Ovary (tissue), 7 donors: ENCODE measurements at regions not wholly inside any gene's neighbourhood (a gene's known extent, or its start where the extent isn't known, plus 50 kb on each side); places are given as distances from the start of the nearest gene placed in this dataset.
"Not testable (repeated sequence)": the region's sequence is repeated elsewhere in the genome, so short reads cannot be mapped to it uniquely, and the experiment has no call there.

Source experiments
- DNase-seq, 5 donors: peaks; one replicate each; pipeline ENCODE4 v3.0.0-alpha.2; 2019 to 2020
- H3K27ac ChIP-seq, 2 donors: fragments of 200-600 bp; one replicate each; pipeline versions ENCODE4 v1.5.1 to v1.8.0; 2019 to 2022
- H3K27me3 ChIP-seq: fragments of 200-600 bp; one replicate; pipeline ENCODE4 v1.8.0; 2022
- H3K36me3 ChIP-seq: fragments of 200-600 bp; sonication (generic); one replicate; pipeline ENCODE4 v1.5.1; 2019
- H3K4me1 ChIP-seq: one replicate; pipeline ENCODE4 v1.8.1; 2013; ENCODE audit warnings: mild to moderate bottlenecking, moderate library complexity; ENCODE audit not compliant: insufficient read depth
- H3K4me3 ChIP-seq: fragments of 200-600 bp; sonication (generic); one replicate; pipeline ENCODE4 v1.5.1; 2017
- H3K9me3 ChIP-seq, 2 donors: fragments of 200-600 bp in 1 of 2; sonication (generic) in 1 of 2; one replicate each; pipeline versions ENCODE4 v1.5.1 to v1.8.1; 2013 to 2019; ENCODE audit warnings: mild to moderate bottlenecking in 1 of 2, moderate library complexity in 1 of 2
- CTCF ChIP-seq, 3 donors: fragments of 450-650 bp in 2 of 3; fragments of 200-600 bp in 1 of 3; IDR thresholded peaks; one replicate each; pipeline versions ENCODE4 v1.5.1 to v1.8.0; 2016 to 2022; ENCODE audit warnings: antibody characterized with exemption in 3 of 3, mild to moderate bottlenecking in 1 of 3
- EP300 ChIP-seq: sonication (generic); formaldehyde crosslinking; IDR thresholded peaks from one replicate; pipeline ENCODE4 v1.6.1; 2017; ENCODE audit warnings: antibody characterized with exemption
- POLR2A ChIP-seq: fragments of 450-650 bp; IDR thresholded peaks from one replicate; pipeline ENCODE4 v1.6.1; 2017; ENCODE audit warnings: antibody characterized with exemption, mild to moderate bottlenecking, moderate library complexity
- WGBS, 3 donors: extraction: QIAGEN DNeasy Blood & Tissue Kit in 1 of 3; methylation state at CpG; one replicate each; pipeline versions ENCODE4 v1.1.5 to v1.1.7; 2013 to 2017; 5-methylcytosine and 5-hydroxymethylcytosine counted together
- intact Hi-C, 4 donors: fragments of 100-400 bp; cut with DNase I; formaldehyde crosslinking; loops; one replicate each; pipeline versions ENCODE4 v1.11.0 to v1.15.1; 2022 to 2023
- donor health status: DM: no; HTN: no; CAD: no; lungs with moderate emphysema.
- donor health status: DM: no; HTN: no; CAD: no.
- donor health status: Bipolar disorder and iron deficiency.
- donor health status: DM: no; HTN: no; CAD: no.
- donor health status: DM: yes; HTN: yes; CAD: no.

GRCh38 chr9:101840694-101841188 lies 102.3 kb upstream of the GRIN3A start:
- no peak for DNase-seq
- Histone ChIP-seq H3K27me3 (no peaks in the 10 kb centered on the region), H3K36me3 (no peaks in the 10 kb centered on the region), H3K4me1 (no peaks in the 10 kb centered on the region), H3K4me3 (no peak overlapping the region), H3K9me3 (no peaks in the 10 kb centered on the region), H3K27ac (no peak overlapping the region)
- intact Hi-C loops: no loop called here
- no peak for TF ChIP-seq EP300
- TF ChIP-seq CTCF (IDR thresholded peaks at IDR 0.05): no peak
- no peak for TF ChIP-seq POLR2A

GRCh38 chr9:101838988-101839387 lies 100.5 kb upstream of the GRIN3A start:
- H3K27ac ChIP-seq, H3K27me3 ChIP-seq, H3K4me3 ChIP-seq, H3K4me1 ChIP-seq, intact Hi-C loops, DNase-seq, H3K9me3 ChIP-seq, H3K36me3 ChIP-seq: not testable (repeated sequence)
- WGBS, 3 donors: 79 to 85% (median 83%) methylated on average over 4 of the region's 4 CpGs

GRCh38 chr9:101836021-101836420 lies 97.6 kb upstream of the GRIN3A start:
- no peak for DNase-seq
- intact Hi-C loops: no loop called here
- Histone ChIP-seq H3K36me3 (no peaks in the 10 kb centered on the region), H3K9me3 (no peaks in the 10 kb centered on the region), H3K4me1 (no peaks in the 10 kb centered on the region), H3K4me3 (no peak overlapping the region), H3K27ac (no peak overlapping the region), H3K27me3 (no peaks in the 10 kb centered on the region)
- 38 to 65% (median 41%) methylated on average over 2 of the region's 2 CpGs for WGBS, 3 donors
- TF ChIP-seq CTCF (IDR thresholded peaks at IDR 0.05) (no peak), POLR2A (no peak), EP300 (no peak)

- Histone ChIP-seq H3K27ac (no peak overlapping the region), H3K27me3 (no peaks in the 10 kb centered on the region), H3K4me3 (no peak overlapping the region), H3K9me3 (no peaks in the 10 kb centered on the region), H3K36me3 (no peaks in the 10 kb centered on the region), H3K4me1 (no peaks in the 10 kb centered on the region)
- TF ChIP-seq CTCF (IDR thresholded peaks at IDR 0.05) (no peak), POLR2A (no peak), EP300 (no peak)
- intact Hi-C loops: no loop called here
- no peak for DNase-seq
These were observed 94.0 kb upstream of the GRIN3A start for GRCh38 chr9:101832486-101832885.

- WGBS, 3 donors: 85 to 94% (median 94%) methylated on average over 1 of the region's 1 CpG
- H3K27ac ChIP-seq, H3K27me3 ChIP-seq, DNase-seq, H3K36me3 ChIP-seq, H3K9me3 ChIP-seq, H3K4me3 ChIP-seq, intact Hi-C loops, H3K4me1 ChIP-seq: not testable (repeated sequence)
These were observed 83.0 kb upstream of the GRIN3A start for GRCh38 chr9:101821450-101821849.

- H3K27me3 ChIP-seq, DNase-seq, H3K36me3 ChIP-seq, H3K4me3 ChIP-seq, intact Hi-C loops, H3K9me3 ChIP-seq, H3K4me1 ChIP-seq, H3K27ac ChIP-seq: not testable (repeated sequence)
These were observed 82.5 kb upstream of the GRIN3A start for GRCh38 chr9:101820983-101821382.
